Rectal smooth muscle tissue (tissue), 1 donor: ENCODE measurements at regions not wholly inside any gene's neighbourhood (a gene's known extent, or its start where the extent isn't known, plus 50 kb on each side); places are given as distances from the start of the nearest gene placed in this dataset.
"Not testable (repeated sequence)": the region's sequence is repeated elsewhere in the genome, so short reads cannot be mapped to it uniquely, and the experiment has no call there.

ENCODE experiments used
- H3K27ac ChIP-seq: one replicate; pipeline ENCODE4 v1.7.0; 2013; ENCODE audit warnings: low read depth, low read length, inconsistent platforms
- H3K27me3 ChIP-seq: one replicate; pipeline ENCODE4 v1.7.0; 2013; ENCODE audit warnings: low read length; ENCODE audit not compliant: control insufficient read depth, insufficient read depth
- H3K36me3 ChIP-seq: one replicate; pipeline ENCODE4 v1.7.0; 2013; ENCODE audit warnings: low read length; ENCODE audit not compliant: control insufficient read depth, insufficient read depth
- H3K4me1 ChIP-seq: one replicate; pipeline ENCODE4 v1.7.0; 2013; ENCODE audit warnings: low read length; ENCODE audit not compliant: control insufficient read depth, insufficient read depth
- H3K4me3 ChIP-seq: one replicate; pipeline ENCODE4 v1.7.0; 2013; ENCODE audit warnings: low read length
- H3K9ac ChIP-seq: one replicate; pipeline ENCODE4 v1.7.0; 2013; ENCODE audit warnings: low read length

- peaks cover 6% of the 10 kb centered on the region for H3K4me1 ChIP-seq
- no peak overlapping the region for H3K27ac ChIP-seq
- H3K36me3 ChIP-seq: no peaks in the 10 kb centered on the region
- H3K4me3 ChIP-seq: no peak overlapping the region
- no peaks in the 10 kb centered on the region for H3K27me3 ChIP-seq
- H3K9ac ChIP-seq: no peak overlapping the region
Observed at GRCh38 chr6:37078814-37079213, 73.4 kb downstream of the FGD2 start.

GRCh38 chr6:37081042-37081607, 75.7 kb downstream of the FGD2 start:
- H3K27me3 ChIP-seq: no peaks in the 10 kb centered on the region
- no peak overlapping the region for H3K9ac ChIP-seq
- no peaks in the 10 kb centered on the region for H3K36me3 ChIP-seq
- H3K27ac ChIP-seq: no peak overlapping the region
- peaks cover 6% of the 10 kb centered on the region for H3K4me1 ChIP-seq
- H3K4me3 ChIP-seq: no peak overlapping the region

GRCh38 chr6:37082390-37083130, 77.1 kb downstream of the FGD2 start:
- no peak overlapping the region for H3K9ac ChIP-seq
- no peaks in the 10 kb centered on the region for H3K36me3 ChIP-seq
- no peak overlapping the region for H3K4me3 ChIP-seq
- H3K4me1 ChIP-seq: peaks cover 2% of the 10 kb centered on the region
- H3K27ac ChIP-seq: no peak overlapping the region
- no peaks in the 10 kb centered on the region for H3K27me3 ChIP-seq

GRCh38 chr6:37083243-37084138, 78.0 kb downstream of the FGD2 start:
- Histone ChIP-seq H3K27me3 (no peaks in the 10 kb centered on the region), H3K4me3 (no peak overlapping the region), H3K27ac (no peak overlapping the region), H3K9ac (no peak overlapping the region), H3K4me1 (no peaks in the 10 kb centered on the region), H3K36me3 (no peaks in the 10 kb centered on the region)

GRCh38 chr6:37084665-37085064, 79.2 kb downstream of the FGD2 start:
- H3K27ac ChIP-seq, H3K4me3 ChIP-seq, H3K36me3 ChIP-seq, H3K9ac ChIP-seq, H3K4me1 ChIP-seq, H3K27me3 ChIP-seq: not testable (repeated sequence)

GRCh38 chr6:37085198-37085597, 79.7 kb downstream of the FGD2 start:
- no peaks in the 10 kb centered on the region for H3K36me3 ChIP-seq
- H3K27me3 ChIP-seq: no peaks in the 10 kb centered on the region
- H3K4me3 ChIP-seq: no peak overlapping the region
- no peaks in the 10 kb centered on the region for H3K4me1 ChIP-seq
- no peak overlapping the region for H3K27ac ChIP-seq
- H3K9ac ChIP-seq: no peak overlapping the region

- H3K9ac ChIP-seq: no peak overlapping the region
- H3K27me3 ChIP-seq: no peaks in the 10 kb centered on the region
- no peaks in the 10 kb centered on the region for H3K4me1 ChIP-seq
- no peaks in the 10 kb centered on the region for H3K36me3 ChIP-seq
- no peak overlapping the region for H3K4me3 ChIP-seq
- H3K27ac ChIP-seq: no peak overlapping the region
Observed at GRCh38 chr6:37088897-37089296, 81.1 kb upstream of the PIM1 start.

- Histone ChIP-seq H3K36me3 (no peaks in the 10 kb centered on the region), H3K27me3 (no peaks in the 10 kb centered on the region), H3K9ac (no peak overlapping the region), H3K4me1 (no peaks in the 10 kb centered on the region), H3K4me3 (no peak overlapping the region), H3K27ac (no peak overlapping the region)
Observed at GRCh38 chr6:37089783-37090182, 80.2 kb upstream of the PIM1 start.

GRCh38 chr6:37091104-37091503, 78.8 kb upstream of the PIM1 start:
- not testable (repeated sequence) for H3K36me3 ChIP-seq, H3K9ac ChIP-seq, H3K27me3 ChIP-seq, H3K4me1 ChIP-seq, H3K4me3 ChIP-seq, H3K27ac ChIP-seq

- not testable (repeated sequence) for H3K36me3 ChIP-seq, H3K9ac ChIP-seq, H3K27me3 ChIP-seq, H3K4me3 ChIP-seq, H3K27ac ChIP-seq, H3K4me1 ChIP-seq
Observed at GRCh38 chr6:37091586-37091985, 78.4 kb upstream of the PIM1 start.

- no peak overlapping the region for H3K4me3 ChIP-seq
- no peaks in the 10 kb centered on the region for H3K4me1 ChIP-seq
- H3K27me3 ChIP-seq: no peaks in the 10 kb centered on the region
- H3K27ac ChIP-seq: no peak overlapping the region
- H3K36me3 ChIP-seq: no peaks in the 10 kb centered on the region
- H3K9ac ChIP-seq: no peak overlapping the region
Observed at GRCh38 chr6:37092923-37093727, 76.8 kb upstream of the PIM1 start.

GRCh38 chr6:37093728-37094069, 76.3 kb upstream of the PIM1 start:
- Histone ChIP-seq H3K27me3 (no peaks in the 10 kb centered on the region), H3K27ac (no peak overlapping the region), H3K36me3 (no peaks in the 10 kb centered on the region), H3K4me1 (no peaks in the 10 kb centered on the region), H3K9ac (no peak overlapping the region), H3K4me3 (no peak overlapping the region)
